AG04450 (cell line): ENCODE measurements at regions not wholly inside any gene's neighbourhood (a gene's known extent, or its start where the extent isn't known, plus 50 kb on each side); places are given as distances from the start of the nearest gene placed in this dataset.
A peak's percentile ranks its signal among the peaks of the same experiment; 100 is the strongest.

ENCODE experiments used
- CTCF ChIA-PET: fragments of 300-600, 350-600 bp; formaldehyde crosslinking; extraction: SDS; loops from one replicate; lab custom pipeline; 2022; ENCODE audit warnings: antibody characterized with exemption, inconsistent platforms; lab: Charles Lee
- POLR2A ChIA-PET: fragments of 350-600 bp; formaldehyde crosslinking; extraction: SDS; loops from one replicate; lab custom pipeline; 2021; ENCODE audit warnings: antibody characterized with exemption, inconsistent platforms; lab: Yijun Ruan, JAX
- DNase-seq: peaks from one replicate; pipeline ENCODE4 v3.0.0-alpha.2; 2011; ENCODE audit warnings: low read depth, low spot score
- H3K27ac ChIP-seq: one replicate; pipeline ENCODE4 v1.5.1; 2012; ENCODE audit warnings: low read depth, low read length, control low read depth
- H3K27me3 ChIP-seq: one replicate; pipeline ENCODE4 v1.6.0; 2012; ENCODE audit warnings: low read length; ENCODE audit not compliant: control insufficient read depth, insufficient read depth
- H3K4me3 ChIP-seq: 2 replicates; pipeline ENCODE4 v1.5.1; 2011; ENCODE audit warnings: mild to moderate bottlenecking, low read depth, low read length, control low read depth
- H3K9me3 ChIP-seq: 2 replicates; pipeline ENCODE4 v1.5.1; 2012; ENCODE audit warnings: low read length; ENCODE audit not compliant: control insufficient read depth, insufficient read depth
- CTCF ChIP-seq: IDR thresholded peaks from 2 replicates; pipeline ENCODE4 v1.5.1; 2011; ENCODE audit warnings: low read depth, low read length, control low read depth, inconsistent platforms

DNA sequence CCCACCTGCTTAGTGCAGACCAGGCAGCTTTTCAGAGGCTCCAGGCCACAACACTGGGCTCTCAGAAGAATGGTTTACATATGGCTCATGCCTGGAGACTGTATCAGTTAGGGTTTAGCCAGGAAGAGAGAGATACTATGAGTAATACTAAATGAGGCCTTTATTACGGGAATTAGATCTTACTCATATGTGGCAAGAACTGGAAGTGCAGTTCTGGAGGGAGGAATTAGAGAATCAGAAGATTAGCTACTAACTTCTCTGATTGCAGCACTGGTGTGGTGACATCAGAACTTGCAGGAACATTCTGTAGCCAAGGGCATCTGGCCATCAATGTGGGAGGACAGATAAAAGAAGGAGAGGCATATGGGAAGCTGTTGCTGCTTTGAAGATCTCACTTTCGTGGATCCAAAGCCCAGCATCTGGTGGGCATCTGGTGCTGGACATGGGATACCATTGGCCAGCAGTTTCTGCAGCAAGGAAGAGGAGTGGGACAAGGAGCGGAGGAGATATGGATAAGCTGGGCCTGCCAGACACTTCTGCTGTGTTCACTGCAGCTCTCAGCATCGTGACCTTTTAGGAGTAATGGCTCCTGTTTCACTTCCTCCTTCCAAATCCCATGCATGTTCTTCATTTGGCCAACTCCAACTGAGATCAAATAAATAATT, 248.5 kb downstream of the BTBD3 start:
- CTCF ChIA-PET = interaction anchor here (0.6 to 1.1 kb wide), 2 partner anchors 489 to 583 kb away, joined by 3 to 11 read pairs; no protein-coding TSS in a partner anchor
- peak; percentile 78 for DNase-seq
- no peak for TF ChIP-seq CTCF
- no peaks in the 10 kb centered on the region for H3K9me3 ChIP-seq
- no peak overlapping the region for H3K4me3 ChIP-seq
- peak overlapping the region; percentile 71 for H3K27ac ChIP-seq
- H3K27me3 ChIP-seq = no peaks in the 10 kb centered on the region
- POLR2A ChIA-PET = no interaction called here

GRCh38 chr20:12170406-12170805, 252.7 kb downstream of the BTBD3 start:
- TF ChIP-seq CTCF = no peak
- Histone ChIP-seq H3K4me3 (no peak overlapping the region), H3K9me3 (no peaks in the 10 kb centered on the region), H3K27ac (no peak overlapping the region), H3K27me3 (no peaks in the 10 kb centered on the region)
- ChIA-PET CTCF (no interaction called here), POLR2A (no interaction called here)
- DNase-seq = no peak

DNA sequence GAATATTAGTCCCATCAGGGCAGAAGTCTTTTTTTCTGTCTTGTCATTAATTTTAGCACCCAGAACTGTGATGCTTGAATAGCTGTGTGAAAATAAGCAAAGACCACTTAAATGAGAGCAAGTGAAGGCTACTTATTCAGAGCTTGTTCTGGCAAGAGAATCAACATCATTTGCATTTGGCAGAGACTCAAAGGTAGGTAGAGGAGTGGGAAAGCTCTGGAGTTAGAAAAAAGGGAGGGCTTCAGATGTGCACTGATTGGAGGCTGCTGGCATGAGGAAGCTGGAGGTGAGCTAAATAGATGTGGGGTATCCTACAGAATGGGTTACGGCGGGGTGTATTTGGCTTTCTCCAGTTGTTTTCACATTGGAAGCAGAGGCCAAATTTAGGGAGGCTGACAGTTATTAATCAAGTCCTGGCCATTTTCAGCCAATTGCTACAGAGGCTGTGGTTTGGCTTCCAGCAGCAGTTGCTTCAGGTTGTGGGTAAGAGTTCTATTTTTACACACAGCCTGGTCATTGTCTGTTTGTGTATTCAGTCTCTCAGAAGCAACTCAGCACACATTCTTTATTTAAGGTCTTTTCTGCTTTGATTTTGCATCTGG, 254.3 kb downstream of the BTBD3 start:
- no peaks in the 10 kb centered on the region for H3K27me3 ChIP-seq
- ChIA-PET POLR2A (no interaction called here), CTCF (interaction anchor here (0.6 kb wide), 1 partner anchor 477 kb away, joined by 3 read pairs; no protein-coding TSS in a partner anchor)
- no peak for TF ChIP-seq CTCF
- DNase-seq = peak; percentile 43
- no peak overlapping the region for H3K4me3 ChIP-seq
- no peak overlapping the region for H3K27ac ChIP-seq
- H3K9me3 ChIP-seq = no peaks in the 10 kb centered on the region

DNA sequence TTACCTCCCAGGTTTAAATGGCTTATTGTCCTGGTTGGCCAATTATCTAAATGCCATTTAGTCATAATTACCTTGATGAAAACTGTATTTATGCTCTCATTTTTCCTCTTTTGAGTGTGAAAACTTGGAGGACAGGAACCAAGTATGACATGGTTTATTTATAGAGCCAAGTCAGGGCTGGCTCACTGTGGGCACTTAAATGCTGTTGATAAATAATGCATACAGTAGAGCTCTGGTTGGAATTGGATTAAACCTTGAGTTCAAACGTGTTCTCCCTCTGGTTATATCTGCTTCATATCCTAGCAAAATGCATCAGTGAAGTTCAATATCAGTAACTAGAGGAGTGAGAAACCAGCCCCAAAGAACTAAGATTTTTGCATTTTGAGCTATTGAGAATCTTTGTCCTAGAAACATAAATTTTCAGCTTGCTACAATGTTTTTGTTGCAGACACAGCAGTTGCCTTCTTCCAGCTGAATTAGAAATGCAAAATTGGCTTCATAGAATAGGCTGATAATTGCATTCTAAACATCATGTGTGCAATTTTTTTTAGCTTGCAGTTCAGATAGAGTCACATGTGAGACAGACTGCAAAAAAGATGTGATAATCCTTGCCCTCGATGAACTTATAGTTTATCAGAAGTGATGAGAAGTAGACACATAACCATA, 255.8 kb downstream of the BTBD3 start:
- no peak overlapping the region for H3K4me3 ChIP-seq
- no peak for DNase-seq
- POLR2A ChIA-PET = no interaction called here
- no peaks in the 10 kb centered on the region for H3K9me3 ChIP-seq
- no peaks in the 10 kb centered on the region for H3K27me3 ChIP-seq
- H3K27ac ChIP-seq = no peak overlapping the region
- TF ChIP-seq CTCF = no peak
- CTCF ChIA-PET = no interaction called here

- ChIA-PET POLR2A (no interaction called here), CTCF (no interaction called here)
- DNase-seq = no peak
- Histone ChIP-seq H3K9me3 (no peaks in the 10 kb centered on the region), H3K27me3 (no peaks in the 10 kb centered on the region), H3K27ac (no peak overlapping the region), H3K4me3 (no peak overlapping the region)
- TF ChIP-seq CTCF = no peak
These were observed 257.8 kb downstream of the BTBD3 start for GRCh38 chr20:12175538-12175937.
